Stomach (tissue), 4 donors: ENCODE measurements at regions not wholly inside any gene's neighbourhood (a gene's known extent, or its start where the extent isn't known, plus 50 kb on each side); places are given as distances from the start of the nearest gene placed in this dataset.

Experiments
- POLR2A ChIP-seq, 4 donors: fragments of 450-650 bp; IDR thresholded peaks; one replicate each; pipeline ENCODE4 v1.6.1; 2016; ENCODE audit warnings: antibody characterized with exemption in 4 of 4, control low read depth in 2 of 4, mild to moderate bottlenecking in 1 of 4, moderate library complexity in 1 of 4
- TF ChIP-seq, protein P1 (sequence below), 7 experiments: fragments of 450-650 bp in 4 of 7; fragments of 200-600 bp in 3 of 7; sonication (generic) in 3 of 7; IDR thresholded peaks; one replicate each; pipeline ENCODE4 v1.5.1; 2016 to 2019; ENCODE audit warnings: antibody characterized with exemption in 7 of 7, control low read depth in 2 of 7, mild to moderate bottlenecking in 1 of 7

GRCh38 chr3:109387201-109387600, 49.9 kb upstream of the DPPA4 start:
- no peak for TF ChIP-seq POLR2A (IDR thresholded peaks at IDR 0.05)
- TF ChIP-seq, protein P1, sequence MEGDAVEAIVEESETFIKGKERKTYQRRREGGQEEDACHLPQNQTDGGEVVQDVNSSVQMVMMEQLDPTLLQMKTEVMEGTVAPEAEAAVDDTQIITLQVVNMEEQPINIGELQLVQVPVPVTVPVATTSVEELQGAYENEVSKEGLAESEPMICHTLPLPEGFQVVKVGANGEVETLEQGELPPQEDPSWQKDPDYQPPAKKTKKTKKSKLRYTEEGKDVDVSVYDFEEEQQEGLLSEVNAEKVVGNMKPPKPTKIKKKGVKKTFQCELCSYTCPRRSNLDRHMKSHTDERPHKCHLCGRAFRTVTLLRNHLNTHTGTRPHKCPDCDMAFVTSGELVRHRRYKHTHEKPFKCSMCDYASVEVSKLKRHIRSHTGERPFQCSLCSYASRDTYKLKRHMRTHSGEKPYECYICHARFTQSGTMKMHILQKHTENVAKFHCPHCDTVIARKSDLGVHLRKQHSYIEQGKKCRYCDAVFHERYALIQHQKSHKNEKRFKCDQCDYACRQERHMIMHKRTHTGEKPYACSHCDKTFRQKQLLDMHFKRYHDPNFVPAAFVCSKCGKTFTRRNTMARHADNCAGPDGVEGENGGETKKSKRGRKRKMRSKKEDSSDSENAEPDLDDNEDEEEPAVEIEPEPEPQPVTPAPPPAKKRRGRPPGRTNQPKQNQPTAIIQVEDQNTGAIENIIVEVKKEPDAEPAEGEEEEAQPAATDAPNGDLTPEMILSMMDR (IDR thresholded peaks at IDR 0.05) = no peak
